Left renal pelvis (tissue), 4 donors: ENCODE measurements at regions not wholly inside any gene's neighbourhood (a gene's known extent, or its start where the extent isn't known, plus 50 kb on each side); places are given as distances from the start of the nearest gene placed in this dataset.
"Not testable (repeated sequence)": the region's sequence is repeated elsewhere in the genome, so short reads cannot be mapped to it uniquely, and the experiment has no call there.

Experiments
- DNase-seq, 4 donors: peaks; one replicate each; pipeline ENCODE4 v3.0.0-alpha.2; 2013; ENCODE audit warnings: low read depth in 4 of 4, low spot score in 3 of 4

- no peak for DNase-seq
Observed at GRCh38 chr5:67996596-67996995, 219.0 kb upstream of the PIK3R1 start.

GRCh38 chr5:67992923-67993322 lies 222.6 kb upstream of the PIK3R1 start:
- DNase-seq = no peak

GRCh38 chr5:67989456-67989855 lies 226.1 kb upstream of the PIK3R1 start:
- DNase-seq = no peak

GRCh38 chr5:67986761-67987160 lies 228.8 kb upstream of the PIK3R1 start:
- no peak for DNase-seq

- DNase-seq = no peak
Observed at GRCh38 chr5:67985686-67986387, 229.7 kb upstream of the PIK3R1 start.

GRCh38 chr5:67984546-67984945 lies 231.0 kb upstream of the PIK3R1 start:
- DNase-seq = no peak

GRCh38 chr5:67983251-67984110 lies 232.1 kb upstream of the PIK3R1 start:
- DNase-seq = no peak

- DNase-seq = not testable (repeated sequence)
Observed at GRCh38 chr5:67982160-67982559, 233.4 kb upstream of the PIK3R1 start.

- no peak for DNase-seq
Observed at GRCh38 chr5:67978171-67978570, 237.4 kb upstream of the PIK3R1 start.

GRCh38 chr5:67976891-67977601 lies 238.5 kb upstream of the PIK3R1 start:
- DNase-seq = no peak

GRCh38 chr5:67976181-67976580 lies 239.4 kb upstream of the PIK3R1 start:
- no peak for DNase-seq

GRCh38 chr5:67974471-67974870 lies 241.1 kb upstream of the PIK3R1 start:
- no peak for DNase-seq

GRCh38 chr5:67974054-67974453 lies 241.5 kb upstream of the PIK3R1 start:
- DNase-seq = no peak

- DNase-seq = no peak
Observed at GRCh38 chr5:67971971-67972821, 243.4 kb upstream of the PIK3R1 start.

- DNase-seq = no peak
Observed at GRCh38 chr5:67971223-67971830, 244.2 kb upstream of the PIK3R1 start.

GRCh38 chr5:67969631-67970030 lies 245.9 kb upstream of the PIK3R1 start:
- no peak for DNase-seq

- DNase-seq = no peak
Observed at GRCh38 chr5:67969176-67969575, 246.4 kb upstream of the PIK3R1 start.

GRCh38 chr5:67966712-67967111 lies 248.8 kb upstream of the PIK3R1 start:
- no peak for DNase-seq

- no peak for DNase-seq
Observed at GRCh38 chr5:67964619-67965018, 250.9 kb upstream of the PIK3R1 start.
